Heart right ventricle (tissue), 16 donors: ENCODE measurements at regions not wholly inside any gene's neighbourhood (a gene's known extent, or its start where the extent isn't known, plus 50 kb on each side); places are given as distances from the start of the nearest gene placed in this dataset.

ENCODE experiments used
- ATAC-seq, 8 donors: fragments of 200-7000 bp; cut with Tn5 transposase; one replicate each; pipeline ENCODE4 v1.9.1; 2020; ENCODE audit warnings: mild to moderate bottlenecking in 8 of 8, moderate library complexity in 8 of 8, moderate number of reproducible peaks in 1 of 8
- DNase-seq, 2 donors: peaks; one replicate each; pipeline ENCODE4 v3.0.0-alpha.2; 2020
- H3K27ac ChIP-seq, 10 donors: fragments of 200-600 bp; sonication (generic) in 2 of 10; one replicate each; pipeline versions ENCODE4 v1.5.0 to v1.8.0; 2020 to 2022; ENCODE audit warnings: mild to moderate bottlenecking in 3 of 10
- H3K27me3 ChIP-seq, 7 donors: fragments of 200-600 bp; one replicate each; pipeline ENCODE4 v1.8.0; 2021 to 2022; ENCODE audit warnings: mild to moderate bottlenecking in 2 of 7
- H3K36me3 ChIP-seq, 9 donors: fragments of 200-600 bp; sonication (generic) in 1 of 9; one replicate each; pipeline versions ENCODE4 v1.5.0 to v1.8.0; 2020 to 2022; ENCODE audit warnings: mild to moderate bottlenecking in 2 of 9
- H3K4me1 ChIP-seq, 9 donors: fragments of 200-600 bp; sonication (generic) in 1 of 9; one replicate each; pipeline versions ENCODE4 v1.5.0 to v1.8.0; 2020 to 2022; ENCODE audit warnings: mild to moderate bottlenecking in 4 of 9
- H3K4me3 ChIP-seq, 10 donors: fragments of 200-600 bp; sonication (generic) in 2 of 10; one replicate each; pipeline versions ENCODE4 v1.5.0 to v1.8.0; 2020 to 2022; ENCODE audit warnings: mild to moderate bottlenecking in 7 of 10, moderate library complexity in 2 of 10
- H3K9me3 ChIP-seq, 11 donors: fragments of 200-600 bp in 10 of 11; sonication (generic) in 2 of 11; one replicate each; pipeline versions ENCODE4 v1.5.0 to v1.8.0; 2013 to 2022; ENCODE audit warnings: mild to moderate bottlenecking in 2 of 11, control low read depth in 1 of 11, moderate library complexity in 1 of 11
- CTCF ChIP-seq, 9 donors: fragments of 200-600 bp; sonication (generic) in 2 of 9; IDR thresholded peaks; one replicate each; pipeline versions ENCODE4 v1.5.0 to v1.8.0; 2021 to 2022; ENCODE audit warnings: antibody characterized with exemption in 9 of 9, mild to moderate bottlenecking in 5 of 9, moderate library complexity in 1 of 9
- WGBS, 2 donors: extraction: QIAGEN DNeasy Blood & Tissue Kit; methylation state at CpG; one replicate each; pipeline ENCODE4 v1.1.7; 2013; ENCODE audit warnings: inconsistent platforms in 1 of 2; 5-methylcytosine and 5-hydroxymethylcytosine counted together
- intact Hi-C, 10 donors: fragments of 100-400 bp; cut with DNase I; formaldehyde crosslinking; loops; one replicate each; pipeline versions ENCODE4 v1.11.1 to v1.14.2; 2022
- donor health status: Arrhythmogenic right ventricular cardiomyopathy.
- donor health status: ischemic (EF 13 %, LVEDD 7.1; RV severe dilation, severe dysfunction).
- donor health status: healthy with polysubstance abuse.
- donor health status: DM: no; HTN: yes; CAD: no.
- donor health status: DM: no; HTN: no; CAD: no.
- donor health status: ischemic (EF 25% LVEDD 6.9; RV normal size, moderate dysfunction).
- donor health status: ischemic (EF 25% LVEDD 5.7; RV mildly dilated, moderate dysfunction).
- donor health status: healthy.
- donor health status: DM: yes; HTN: yes; CAD: no.
- donor health status: Ischemic cardiomyopathy.
- donor health status: ischemic (EF 35%, LVEDD 5.7; RV mildly dilated, moderate dysfunction).
- donor health status: nonischemic (EF 11% LVEDD 7.7; RV severe dilation, severe dysfunction).
- donor health status: DM: yes; HTN: yes; CAD: no.
- donor health status: PGD.
- donor health status: ischemic (EF 29% LVEDD 5.4; RV normal size, mild dysfunction).
- donor health status: nonischemic (EF 23%, LVEDD 6.1; RV moderate dilation, normal function).

- no peak for DNase-seq
- ATAC-seq, result peak in 6 of 8 donors; percentile 25 to 67 (median 44)
- intact Hi-C loops, result loop anchor here in 1 of 10 donors (10.0 kb wide), 1 partner anchor 95 kb away; no protein-coding TSS in a partner anchor
Observed at GRCh38 chr3:13189639-13190377, 116.6 kb upstream of the IQSEC1 start.

GRCh38 chr3:13188975-13189374 lies 115.7 kb upstream of the IQSEC1 start:
- DNase-seq, result no peak
- 93 to 100% methylated on average over 1 of the region's 1 CpG for WGBS, 2 donors
- intact Hi-C loops, result no loop called here
- TF ChIP-seq CTCF (IDR thresholded peaks at IDR 0.05), result no peak
- H3K36me3 ChIP-seq, result no peaks in the 10 kb centered on the region
- peaks cover 0 to 7% (median 0%) of the 10 kb centered on the region in 7 donors for H3K27me3 ChIP-seq
- peaks cover 0 to 23% (median 6%) of the 10 kb centered on the region in 9 donors for H3K4me1 ChIP-seq
- no peak overlapping the region for H3K27ac ChIP-seq
- H3K4me3 ChIP-seq, result no peak overlapping the region
- peaks cover 0 to 20% (median 0%) of the 10 kb centered on the region in 11 donors for H3K9me3 ChIP-seq
- ATAC-seq, result peak in 2 of 8 donors; percentile 13 to 16

More at GRCh38 chr3:13189639-13190377, 116.6 kb upstream of the IQSEC1 start:
- WGBS, 2 donors, result 63 to 70% methylated on average over 11 of the region's 11 CpGs
- Histone ChIP-seq H3K36me3 (no peaks in the 10 kb centered on the region), H3K27ac (peak overlapping the region in 1 of 10 donors; percentile 5), H3K4me3 (no peak overlapping the region), H3K27me3 (peaks cover 0 to 7% (median 0%) of the 10 kb centered on the region in 7 donors), H3K4me1 (peaks cover 0 to 28% (median 7%) of the 10 kb centered on the region in 9 donors), H3K9me3 (peaks cover 0 to 11% (median 0%) of the 10 kb centered on the region in 11 donors)
- TF ChIP-seq CTCF (IDR thresholded peaks at IDR 0.05), result no peak

- H3K27ac ChIP-seq, result no peak overlapping the region
- peaks cover 0 to 27% (median 0%) of the 10 kb centered on the region in 11 donors for H3K9me3 ChIP-seq
- ATAC-seq, result no peak
- no peak for DNase-seq
- H3K36me3 ChIP-seq, result no peaks in the 10 kb centered on the region
- H3K4me3 ChIP-seq, result no peak overlapping the region
- intact Hi-C loops, result no loop called here
- no peak for TF ChIP-seq CTCF (IDR thresholded peaks at IDR 0.05)
- peaks cover 0 to 5% (median 0%) of the 10 kb centered on the region in 7 donors for H3K27me3 ChIP-seq
- H3K4me1 ChIP-seq, result peaks cover 0 to 22% (median 6%) of the 10 kb centered on the region in 9 donors
- WGBS, 2 donors, result 91 to 93% methylated on average over 4 of the region's 4 CpGs
Observed at GRCh38 chr3:13188181-13188779, 115.1 kb upstream of the IQSEC1 start.

GRCh38 chr3:13187593-13187992 lies 114.4 kb upstream of the IQSEC1 start:
- DNase-seq, result no peak
- H3K4me1 ChIP-seq, result peaks cover 0 to 22% (median 6%) of the 10 kb centered on the region in 9 donors
- no peaks in the 10 kb centered on the region for H3K36me3 ChIP-seq
- ATAC-seq, result no peak
- intact Hi-C loops, result no loop called here
- 95 to 97% methylated on average over 2 of the region's 2 CpGs for WGBS, 2 donors
- no peaks in the 10 kb centered on the region for H3K27me3 ChIP-seq
- peaks cover 0 to 29% (median 0%) of the 10 kb centered on the region in 11 donors for H3K9me3 ChIP-seq
- H3K27ac ChIP-seq, result no peak overlapping the region
- no peak for TF ChIP-seq CTCF (IDR thresholded peaks at IDR 0.05)
- H3K4me3 ChIP-seq, result no peak overlapping the region
